Lower lobe of right lung (tissue), 2 donors: ENCODE measurements at regions not wholly inside any gene's neighbourhood (a gene's known extent, or its start where the extent isn't known, plus 50 kb on each side); places are given as distances from the start of the nearest gene placed in this dataset.

ENCODE experiments used
- ATAC-seq, 2 donors: fragments of 200-7000 bp; cut with Tn5 transposase; one replicate each; pipeline ENCODE4 v1.9.1; 2020 to 2022; ENCODE audit warnings: mild to moderate bottlenecking in 2 of 2, moderate library complexity in 2 of 2
- DNase-seq: peaks from one replicate; pipeline ENCODE4 v3.0.0-alpha.2; 2020
- H3K27ac ChIP-seq: fragments of 200-600 bp; one replicate; pipeline ENCODE4 v1.8.0; 2022
- H3K27me3 ChIP-seq: fragments of 200-600 bp; one replicate; pipeline ENCODE4 v1.8.0; 2022; ENCODE audit warnings: low read depth
- H3K36me3 ChIP-seq: fragments of 200-600 bp; one replicate; pipeline ENCODE4 v1.8.0; 2022; ENCODE audit warnings: mild to moderate bottlenecking
- H3K4me1 ChIP-seq: fragments of 200-600 bp; one replicate; pipeline ENCODE4 v1.8.0; 2022
- H3K4me3 ChIP-seq: fragments of 200-600 bp; one replicate; pipeline ENCODE4 v1.8.0; 2022; ENCODE audit warnings: mild to moderate bottlenecking
- H3K9me3 ChIP-seq: fragments of 200-600 bp; one replicate; pipeline ENCODE4 v1.8.0; 2022
- CTCF ChIP-seq: fragments of 200-600 bp; IDR thresholded peaks from one replicate; pipeline ENCODE4 v1.8.0; 2022; ENCODE audit warnings: antibody characterized with exemption, mild to moderate bottlenecking
- intact Hi-C: fragments of 100-400 bp; cut with DNase I; formaldehyde crosslinking; loops from one replicate; pipeline ENCODE4 v1.11.0; 2022
- donor health status: DM: no; HTN: yes; CAD: no; lungs with severe emphysema.

DNA sequence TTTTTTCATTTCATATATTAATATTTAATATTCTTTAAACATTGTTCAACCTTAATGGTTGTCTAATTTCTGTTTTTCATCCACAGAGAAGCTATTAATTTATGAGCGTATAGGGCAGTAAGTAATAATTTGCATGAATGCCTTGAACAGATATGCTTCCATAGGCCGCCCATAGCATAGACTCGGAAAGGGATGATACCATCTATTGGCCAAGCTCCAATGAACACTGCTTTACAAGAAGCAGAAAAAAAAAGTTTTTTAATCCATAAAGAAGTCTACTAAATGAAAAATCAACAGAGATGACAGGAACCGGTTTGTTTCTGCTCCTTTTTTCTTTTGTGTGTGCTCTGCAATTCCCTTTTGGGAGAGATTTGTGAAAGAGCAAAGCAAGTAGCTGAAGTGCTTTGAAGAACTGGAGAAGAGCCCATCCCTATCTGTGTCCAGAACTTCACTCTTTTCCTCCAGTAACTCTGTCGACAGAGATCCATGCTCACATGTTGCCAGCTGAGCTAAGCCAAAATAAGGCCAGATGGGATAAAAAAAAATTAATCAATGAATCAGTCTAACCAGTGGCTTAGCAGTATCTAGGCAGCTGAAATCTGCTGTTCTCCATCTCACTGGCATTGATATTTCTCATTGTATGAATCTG is 215.9 kb upstream of the SOX21 start:
- Histone ChIP-seq H3K9me3 (no peaks in the 10 kb centered on the region), H3K4me3 (no peak overlapping the region), H3K4me1 (no peaks in the 10 kb centered on the region), H3K36me3 (no peaks in the 10 kb centered on the region), H3K27ac (no peak overlapping the region), H3K27me3 (no peaks in the 10 kb centered on the region)
- intact Hi-C loops: no loop called here
- no peak for DNase-seq
- no peak for ATAC-seq
- no peak for TF ChIP-seq CTCF

- Histone ChIP-seq H3K4me3 (no peak overlapping the region), H3K36me3 (no peaks in the 10 kb centered on the region), H3K27ac (no peak overlapping the region), H3K9me3 (no peaks in the 10 kb centered on the region), H3K4me1 (no peaks in the 10 kb centered on the region), H3K27me3 (no peaks in the 10 kb centered on the region)
- intact Hi-C loops: no loop called here
- DNase-seq (no peak), ATAC-seq (no peak)
- no peak for TF ChIP-seq CTCF
Measured at GRCh38 chr13:94925263-94925662, 212.9 kb upstream of the SOX21 start.

GRCh38 chr13:94921181-94921580 is 208.8 kb upstream of the SOX21 start:
- no peak for TF ChIP-seq CTCF
- Histone ChIP-seq H3K9me3 (no peaks in the 10 kb centered on the region), H3K36me3 (no peaks in the 10 kb centered on the region), H3K27me3 (no peaks in the 10 kb centered on the region), H3K27ac (no peak overlapping the region), H3K4me1 (no peaks in the 10 kb centered on the region), H3K4me3 (no peak overlapping the region)
- intact Hi-C loops: no loop called here
- DNase-seq (no peak), ATAC-seq (no peak)

GRCh38 chr13:94920578-94920977 is 208.2 kb upstream of the SOX21 start:
- Histone ChIP-seq H3K4me1 (no peaks in the 10 kb centered on the region), H3K27me3 (no peaks in the 10 kb centered on the region), H3K27ac (no peak overlapping the region), H3K9me3 (no peaks in the 10 kb centered on the region), H3K36me3 (no peaks in the 10 kb centered on the region), H3K4me3 (no peak overlapping the region)
- ATAC-seq (no peak), DNase-seq (no peak)
- intact Hi-C loops: no loop called here
- TF ChIP-seq CTCF: no peak

GRCh38 chr13:94917824-94918223 is 205.5 kb upstream of the SOX21 start:
- H3K9me3 ChIP-seq: no peaks in the 10 kb centered on the region
- DNase-seq (no peak), ATAC-seq (no peak)
- TF ChIP-seq CTCF: no peak
- no peaks in the 10 kb centered on the region for H3K36me3 ChIP-seq
- H3K27ac ChIP-seq: no peak overlapping the region
- intact Hi-C loops: no loop called here
- H3K4me1 ChIP-seq: no peaks in the 10 kb centered on the region
- H3K4me3 ChIP-seq: no peak overlapping the region
- no peaks in the 10 kb centered on the region for H3K27me3 ChIP-seq
